Heart left ventricle (tissue), 16 donors: ENCODE measurements at regions not wholly inside any gene's neighbourhood (a gene's known extent, or its start where the extent isn't known, plus 50 kb on each side); places are given as distances from the start of the nearest gene placed in this dataset.

ENCODE experiments used
- ATAC-seq, 4 donors: fragments of 200-7000 bp; cut with Tn5 transposase; one replicate each; pipeline ENCODE4 v1.9.1; 2020 to 2022; ENCODE audit warnings: moderate library complexity in 4 of 4, mild to moderate bottlenecking in 3 of 4, moderate number of reproducible peaks in 1 of 4
- DNase-seq, 5 donors: peaks; one replicate each; pipeline ENCODE4 v3.0.0-alpha.2; 2020
- H3K27ac ChIP-seq, 12 donors: fragments of 200-600 bp; sonication (generic) in 4 of 12; one replicate each; pipeline versions ENCODE4 v1.5.0 to v1.8.0; 2016 to 2022; ENCODE audit warnings: mild to moderate bottlenecking in 2 of 12
- H3K27me3 ChIP-seq, 9 donors: fragments of 200-600 bp; sonication (generic) in 2 of 9; one replicate each; pipeline versions ENCODE4 v1.5.1 to v1.8.0; 2016 to 2022; ENCODE audit warnings: mild to moderate bottlenecking in 3 of 9
- H3K36me3 ChIP-seq, 9 donors: fragments of 200-600 bp; sonication (generic) in 2 of 9; one replicate each; pipeline versions ENCODE4 v1.5.0 to v1.8.0; 2018 to 2022; ENCODE audit warnings: mild to moderate bottlenecking in 2 of 9
- H3K4me1 ChIP-seq, 12 donors: fragments of 200-600 bp; sonication (generic) in 4 of 12; one replicate each; pipeline versions ENCODE4 v1.5.0 to v1.8.0; 2016 to 2022; ENCODE audit warnings: mild to moderate bottlenecking in 3 of 12
- H3K4me3 ChIP-seq, 12 donors: fragments of 200-600 bp; sonication (generic) in 4 of 12; one replicate each; pipeline versions ENCODE4 v1.5.0 to v1.8.0; 2017 to 2022; ENCODE audit warnings: mild to moderate bottlenecking in 9 of 12, moderate library complexity in 4 of 12
- H3K9me3 ChIP-seq, 12 donors: fragments of 200-600 bp; sonication (generic) in 4 of 12; one replicate each; pipeline versions ENCODE4 v1.5.0 to v1.8.0; 2016 to 2022; ENCODE audit warnings: mild to moderate bottlenecking in 1 of 12
- POLR2A ChIP-seq, 2 donors: fragments of 450-650 bp; IDR thresholded peaks; one replicate each; pipeline ENCODE4 v1.6.1; 2017; ENCODE audit warnings: antibody characterized with exemption in 2 of 2, mild to moderate bottlenecking in 2 of 2, moderate library complexity in 2 of 2
- WGBS, 4 donors: extraction: QIAGEN DNeasy Blood & Tissue Kit in 2 of 4; methylation state at CpG; one replicate each; pipeline versions ENCODE4 v1.1.5 to v1.1.7; 2013 to 2018; 5-methylcytosine and 5-hydroxymethylcytosine counted together
- intact Hi-C, 10 donors: fragments of 100-400 bp; cut with DNase I; formaldehyde crosslinking; loops; one replicate each; pipeline versions ENCODE4 v1.11.1 to v1.14.2; 2022
- TF ChIP-seq, protein P1 (sequence below), 12 donors: fragments of 200-600 bp; sonication (generic) in 4 of 12; IDR thresholded peaks; one replicate each; pipeline versions ENCODE4 v1.5.0 to v1.8.0; 2018 to 2022; ENCODE audit warnings: antibody characterized with exemption in 12 of 12, mild to moderate bottlenecking in 5 of 12
- donor health status: ischemic (EF 13 %, LVEDD 7.1; RV severe dilation, severe dysfunction).
- donor health status: healthy with polysubstance abuse.
- donor health status: DM: no; HTN: yes; CAD: no.
- donor health status: DM: no; HTN: no; CAD: no.
- donor health status: ischemic (EF 25% LVEDD 6.9; RV normal size, moderate dysfunction).
- donor health status: ischemic (EF 25% LVEDD 5.7; RV mildly dilated, moderate dysfunction).
- donor health status: healthy.
- donor health status: DM: yes; HTN: yes; CAD: no.
- donor health status: ischemic (EF 35%, LVEDD 5.7; RV mildly dilated, moderate dysfunction).
- donor health status: nonischemic (EF 11% LVEDD 7.7; RV severe dilation, severe dysfunction).
- donor health status: DM: yes; HTN: yes; CAD: no.
- donor health status: PGD.
- donor health status: ischemic (EF 29% LVEDD 5.4; RV normal size, mild dysfunction).
- donor health status: nonischemic (EF 23%, LVEDD 6.1; RV moderate dilation, normal function).

DNA sequence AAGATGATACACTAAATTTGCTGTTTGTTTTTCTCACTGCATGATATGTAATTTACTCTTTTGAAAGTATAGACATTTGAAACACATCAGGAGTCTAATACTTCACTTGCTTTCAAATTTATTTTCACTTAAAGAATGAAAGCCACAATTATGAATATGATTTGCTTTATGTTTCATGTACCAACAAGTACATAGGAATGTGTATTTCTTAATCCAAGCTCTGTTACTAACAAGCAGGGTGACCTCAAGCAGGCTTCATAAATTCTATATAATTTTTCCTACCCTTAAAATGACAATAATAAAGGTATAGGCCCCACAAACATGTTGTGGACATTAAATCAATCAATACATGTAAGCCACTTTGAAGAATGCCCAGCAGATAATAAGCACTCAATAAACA, 170.2 kb upstream of the P2RY1 start:
- ATAC-seq (no peak), DNase-seq (no peak)
- no peaks in the 10 kb centered on the region for H3K36me3 ChIP-seq
- no peaks in the 10 kb centered on the region for H3K4me1 ChIP-seq
- intact Hi-C loops = no loop called here
- H3K27me3 ChIP-seq = no peaks in the 10 kb centered on the region
- no peak for TF ChIP-seq POLR2A (IDR thresholded peaks at IDR 0.05)
- TF ChIP-seq, protein P1, sequence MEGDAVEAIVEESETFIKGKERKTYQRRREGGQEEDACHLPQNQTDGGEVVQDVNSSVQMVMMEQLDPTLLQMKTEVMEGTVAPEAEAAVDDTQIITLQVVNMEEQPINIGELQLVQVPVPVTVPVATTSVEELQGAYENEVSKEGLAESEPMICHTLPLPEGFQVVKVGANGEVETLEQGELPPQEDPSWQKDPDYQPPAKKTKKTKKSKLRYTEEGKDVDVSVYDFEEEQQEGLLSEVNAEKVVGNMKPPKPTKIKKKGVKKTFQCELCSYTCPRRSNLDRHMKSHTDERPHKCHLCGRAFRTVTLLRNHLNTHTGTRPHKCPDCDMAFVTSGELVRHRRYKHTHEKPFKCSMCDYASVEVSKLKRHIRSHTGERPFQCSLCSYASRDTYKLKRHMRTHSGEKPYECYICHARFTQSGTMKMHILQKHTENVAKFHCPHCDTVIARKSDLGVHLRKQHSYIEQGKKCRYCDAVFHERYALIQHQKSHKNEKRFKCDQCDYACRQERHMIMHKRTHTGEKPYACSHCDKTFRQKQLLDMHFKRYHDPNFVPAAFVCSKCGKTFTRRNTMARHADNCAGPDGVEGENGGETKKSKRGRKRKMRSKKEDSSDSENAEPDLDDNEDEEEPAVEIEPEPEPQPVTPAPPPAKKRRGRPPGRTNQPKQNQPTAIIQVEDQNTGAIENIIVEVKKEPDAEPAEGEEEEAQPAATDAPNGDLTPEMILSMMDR (IDR thresholded peaks at IDR 0.05) = no peak
- no peak overlapping the region for H3K27ac ChIP-seq
- H3K4me3 ChIP-seq = no peak overlapping the region
- H3K9me3 ChIP-seq = peaks cover 0 to 17% (median 0%) of the 10 kb centered on the region in 12 donors

DNA sequence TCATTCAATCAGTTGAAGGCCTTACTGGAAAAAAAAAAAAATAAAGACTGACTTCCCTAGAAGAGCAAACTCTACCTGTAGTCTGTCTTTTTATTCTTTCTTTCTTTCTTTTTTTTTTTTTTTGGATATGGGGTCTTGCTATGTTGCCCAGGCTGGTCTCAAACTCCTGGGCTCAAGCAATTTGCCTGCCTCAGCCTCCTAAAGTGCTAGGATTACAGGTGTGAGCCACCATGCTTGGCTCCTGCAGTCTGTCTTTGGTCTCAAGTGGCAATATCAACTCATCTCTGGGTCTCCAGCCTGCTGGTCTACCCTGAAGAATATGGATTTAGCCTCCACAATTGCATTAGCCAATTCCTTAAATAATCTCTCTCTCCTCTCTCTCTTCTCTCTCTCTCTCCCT, 167.7 kb upstream of the P2RY1 start:
- Histone ChIP-seq H3K36me3 (no peaks in the 10 kb centered on the region), H3K27ac (no peak overlapping the region), H3K27me3 (no peaks in the 10 kb centered on the region), H3K9me3 (peaks cover 0 to 3% (median 0%) of the 10 kb centered on the region in 12 donors), H3K4me1 (peaks cover 0 to 10% (median 4%) of the 10 kb centered on the region in 12 donors), H3K4me3 (no peak overlapping the region)
- TF ChIP-seq, protein P1 (IDR thresholded peaks at IDR 0.05) = no peak
- no peak for TF ChIP-seq POLR2A (IDR thresholded peaks at IDR 0.05)
- no peak for DNase-seq
- ATAC-seq = no peak
- intact Hi-C loops = no loop called here

DNA sequence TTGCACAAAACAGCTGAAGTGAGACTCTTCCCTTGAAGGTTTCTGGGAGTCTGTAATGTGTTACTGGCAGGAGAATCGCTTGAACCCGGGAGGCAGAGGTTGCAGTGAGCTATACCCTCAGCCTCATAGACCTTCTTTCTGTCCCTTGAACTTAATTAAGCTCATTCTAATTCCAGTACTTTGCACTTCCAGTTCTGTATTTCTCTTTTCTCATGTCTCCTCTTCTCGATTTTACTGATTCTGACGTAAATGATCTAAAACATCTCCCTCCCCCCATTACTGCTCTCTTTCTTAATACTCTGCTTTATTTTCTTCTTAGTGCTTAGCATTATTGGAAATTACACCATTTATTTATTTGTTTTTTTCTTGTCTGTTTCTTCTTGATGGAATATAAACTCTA, 165.4 kb upstream of the P2RY1 start:
- 94 to 99% (median 95%) methylated on average over 4 of the region's 4 CpGs for WGBS, 4 donors
- H3K4me1 ChIP-seq = peaks cover 0 to 17% (median 8%) of the 10 kb centered on the region in 12 donors
- H3K27ac ChIP-seq = no peak overlapping the region
- H3K27me3 ChIP-seq = no peaks in the 10 kb centered on the region
- no peak overlapping the region for H3K4me3 ChIP-seq
- intact Hi-C loops = no loop called here
- no peaks in the 10 kb centered on the region for H3K9me3 ChIP-seq
- no peak for DNase-seq
- no peak for TF ChIP-seq POLR2A (IDR thresholded peaks at IDR 0.05)
- TF ChIP-seq, protein P1 (IDR thresholded peaks at IDR 0.05) = no peak
- no peaks in the 10 kb centered on the region for H3K36me3 ChIP-seq
- no peak for ATAC-seq

DNA sequence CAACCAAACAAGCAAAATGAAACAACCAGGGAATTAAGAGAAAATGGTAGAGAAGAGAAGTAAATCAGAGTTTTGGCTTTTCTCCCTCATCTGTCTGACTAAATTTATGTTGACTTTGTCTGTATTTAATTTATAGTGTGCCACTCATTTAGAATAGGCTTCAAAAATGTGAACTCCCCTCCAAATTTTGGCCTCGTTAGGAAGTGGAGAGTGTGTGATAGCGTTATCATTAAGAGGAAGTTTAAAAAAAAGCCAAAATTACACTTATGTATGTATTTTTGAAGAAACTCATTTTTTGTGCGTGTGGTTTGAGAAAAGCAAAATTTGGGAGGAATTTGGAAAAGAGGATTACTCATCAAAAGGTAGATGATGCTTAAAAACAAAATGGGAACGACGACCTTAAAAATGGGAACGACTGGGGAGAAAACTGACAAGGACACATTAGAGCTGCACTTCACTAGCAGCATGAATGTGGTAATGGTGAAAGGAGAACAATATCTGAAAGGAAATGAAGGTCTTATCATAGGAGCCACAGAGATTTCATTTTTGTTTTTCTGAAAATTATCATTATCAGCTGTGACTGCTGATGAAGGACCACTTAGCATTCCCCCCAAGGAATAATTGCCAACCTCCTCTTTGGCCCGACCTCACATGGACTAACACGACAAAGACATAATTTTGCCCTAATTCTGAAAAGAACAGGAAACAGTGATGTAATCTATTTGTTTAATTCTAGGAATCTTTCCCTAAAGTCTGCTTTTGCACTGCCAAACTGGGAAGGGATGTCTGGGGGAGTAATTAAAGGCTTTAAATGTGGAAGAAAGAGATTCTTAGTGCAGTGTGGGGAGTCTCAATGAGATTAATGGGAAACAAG, 163.2 kb upstream of the P2RY1 start:
- DNase-seq = no peak

More for the DNA sequence above, 163.2 kb upstream of the P2RY1 start:
- Histone ChIP-seq H3K27me3 (no peaks in the 10 kb centered on the region), H3K9me3 (no peaks in the 10 kb centered on the region), H3K4me3 (no peak overlapping the region), H3K36me3 (no peaks in the 10 kb centered on the region), H3K4me1 (peaks cover 0 to 17% (median 8%) of the 10 kb centered on the region in 12 donors), H3K27ac (peak overlapping the region in 4 of 12 donors; percentile 15 to 42 (median 32))
- no peak for TF ChIP-seq POLR2A (IDR thresholded peaks at IDR 0.05)
- TF ChIP-seq, protein P1 (IDR thresholded peaks at IDR 0.05) = no peak
- ATAC-seq = peak in 3 of 4 donors; percentile 51 to 74 (median 70)
- intact Hi-C loops = no loop called here
- WGBS, 4 donors = 40 to 48% (median 46%) methylated on average over 8 of the region's 8 CpGs
